ENCODE measurements at regions not wholly inside any gene's neighbourhood (a gene's known extent, or its start where the extent isn't known, plus 50 kb on each side); places are given as distances from the start of the nearest gene placed in this dataset.

GRCh38 chr7:114153700-114154099, 234.9 kb upstream of the PPP1R3A start:
- H3K9me3 ChIP-seq (replicated peaks) = no peaks in the 10 kb centered on the region
- no peaks in the 10 kb centered on the region for H3K4me1 ChIP-seq
- H3K27ac ChIP-seq (replicated peaks) = no peak overlapping the region
- no peaks in the 10 kb centered on the region for H3K27me3 ChIP-seq (ENCODE audit: low read depth)
- intact Hi-C loops (cut with micrococcal nuclease) = no loop called here
- no peak for DNase-seq
- no peak overlapping the region for H3K4me3 ChIP-seq
- no peak for TF ChIP-seq CTCF (IDR thresholded peaks at IDR 0.05; ENCODE audit: borderline replicate concordance)
- H3K36me3 ChIP-seq = no peaks in the 10 kb centered on the region

GRCh38 chr7:114152314-114152938, 233.6 kb upstream of the PPP1R3A start:
- no peak overlapping the region for H3K4me3 ChIP-seq
- no peaks in the 10 kb centered on the region for H3K27me3 ChIP-seq (ENCODE audit: low read depth)
- no peaks in the 10 kb centered on the region for H3K9me3 ChIP-seq (replicated peaks)
- H3K4me1 ChIP-seq = no peaks in the 10 kb centered on the region
- H3K27ac ChIP-seq (replicated peaks) = no peak overlapping the region
- H3K36me3 ChIP-seq = no peaks in the 10 kb centered on the region
- no peak for DNase-seq
- no peak for TF ChIP-seq CTCF (IDR thresholded peaks at IDR 0.05; ENCODE audit: borderline replicate concordance)
- intact Hi-C loops (cut with micrococcal nuclease) = no loop called here

GRCh38 chr7:114151777-114152176, 233.0 kb upstream of the PPP1R3A start:
- intact Hi-C loops (cut with micrococcal nuclease) = no loop called here
- TF ChIP-seq CTCF (IDR thresholded peaks at IDR 0.05; ENCODE audit: borderline replicate concordance) = no peak
- Histone ChIP-seq H3K27ac (replicated peaks) (no peak overlapping the region), H3K27me3 (ENCODE audit: low read depth) (no peaks in the 10 kb centered on the region), H3K9me3 (replicated peaks) (no peaks in the 10 kb centered on the region), H3K36me3 (no peaks in the 10 kb centered on the region), H3K4me3 (no peak overlapping the region), H3K4me1 (no peaks in the 10 kb centered on the region)
- no peak for DNase-seq

GRCh38 chr7:114150689-114151088, 231.9 kb upstream of the PPP1R3A start:
- DNase-seq = no peak
- no peaks in the 10 kb centered on the region for H3K27me3 ChIP-seq (ENCODE audit: low read depth)
- no peaks in the 10 kb centered on the region for H3K4me1 ChIP-seq
- no peaks in the 10 kb centered on the region for H3K9me3 ChIP-seq (replicated peaks)
- H3K36me3 ChIP-seq = no peaks in the 10 kb centered on the region
- TF ChIP-seq CTCF (IDR thresholded peaks at IDR 0.05; ENCODE audit: borderline replicate concordance) = no peak
- intact Hi-C loops (cut with micrococcal nuclease) = no loop called here
- no peak overlapping the region for H3K4me3 ChIP-seq
- no peak overlapping the region for H3K27ac ChIP-seq (replicated peaks)

GRCh38 chr7:114148779-114149178, 230.0 kb upstream of the PPP1R3A start:
- Histone ChIP-seq H3K4me1 (no peaks in the 10 kb centered on the region), H3K27ac (replicated peaks) (no peak overlapping the region), H3K4me3 (no peak overlapping the region), H3K36me3 (no peaks in the 10 kb centered on the region), H3K9me3 (replicated peaks) (no peaks in the 10 kb centered on the region), H3K27me3 (ENCODE audit: low read depth) (no peaks in the 10 kb centered on the region)
- intact Hi-C loops (cut with micrococcal nuclease) = no loop called here
- no peak for TF ChIP-seq CTCF (IDR thresholded peaks at IDR 0.05; ENCODE audit: borderline replicate concordance)
- no peak for DNase-seq
